ENCODE measurements at regions not wholly inside any gene's neighbourhood (a gene's known extent, or its start where the extent isn't known, plus 50 kb on each side); places are given as distances from the start of the nearest gene placed in this dataset.

DNA sequence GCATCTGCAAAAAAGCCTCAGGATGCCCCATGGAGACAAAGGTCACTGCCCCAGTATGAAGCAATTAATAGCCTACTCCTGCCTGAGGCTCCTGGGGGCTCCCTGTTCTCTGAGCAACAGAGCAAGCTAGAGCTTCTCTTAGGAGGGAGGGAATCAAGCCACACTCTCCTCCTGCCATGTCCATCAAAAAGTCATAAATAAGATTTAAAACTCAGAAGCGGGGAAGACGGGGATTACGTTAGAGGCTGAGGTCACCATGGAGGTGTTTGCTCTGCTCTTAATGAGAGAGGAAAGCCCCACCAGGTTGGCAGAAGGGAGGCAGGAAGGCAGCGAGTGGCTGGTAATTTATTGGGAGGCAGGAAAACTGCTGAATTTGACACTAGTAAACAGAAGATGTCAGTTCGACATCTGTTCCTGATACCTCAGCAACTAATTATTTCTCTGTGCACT is 98.4 kb upstream of the TNR start:
- Histone ChIP-seq H3K27ac (ENCODE audit: low read depth in 1 of 2, low read length in 1 of 2) (no peak overlapping the region), H3K36me3 (ENCODE audit: control insufficient read depth in 4 of 4, insufficient read depth in 4 of 4, low read length in 4 of 4) (no peaks in the 10 kb centered on the region), H3K27me3 (ENCODE audit: control insufficient read depth in 3 of 3, insufficient read depth in 3 of 3, low read length in 2 of 3) (peaks cover 0 to 5% (median 0%) of the 10 kb centered on the region in 3 donors), H3K9me3 (ENCODE audit: control insufficient read depth in 4 of 4, insufficient read depth in 3 of 4, low read length in 3 of 4) (no peaks in the 10 kb centered on the region), H3K9ac (ENCODE audit: insufficient read depth in 1 of 2, low read length in 2 of 2) (no peak overlapping the region), H3K4me3 (no peak overlapping the region), H3K4me1 (ENCODE audit: control insufficient read depth in 5 of 5, insufficient read depth in 5 of 5, low read length in 5 of 5) (peaks cover 0 to 3% (median 3%) of the 10 kb centered on the region in 5 donors)
- DNase-seq (peak in 1 of 3 donors; percentile 34), ATAC-seq (ENCODE audit: insufficient read depth, low FRiP score) (no peak)
- TF ChIP-seq, protein P1, sequence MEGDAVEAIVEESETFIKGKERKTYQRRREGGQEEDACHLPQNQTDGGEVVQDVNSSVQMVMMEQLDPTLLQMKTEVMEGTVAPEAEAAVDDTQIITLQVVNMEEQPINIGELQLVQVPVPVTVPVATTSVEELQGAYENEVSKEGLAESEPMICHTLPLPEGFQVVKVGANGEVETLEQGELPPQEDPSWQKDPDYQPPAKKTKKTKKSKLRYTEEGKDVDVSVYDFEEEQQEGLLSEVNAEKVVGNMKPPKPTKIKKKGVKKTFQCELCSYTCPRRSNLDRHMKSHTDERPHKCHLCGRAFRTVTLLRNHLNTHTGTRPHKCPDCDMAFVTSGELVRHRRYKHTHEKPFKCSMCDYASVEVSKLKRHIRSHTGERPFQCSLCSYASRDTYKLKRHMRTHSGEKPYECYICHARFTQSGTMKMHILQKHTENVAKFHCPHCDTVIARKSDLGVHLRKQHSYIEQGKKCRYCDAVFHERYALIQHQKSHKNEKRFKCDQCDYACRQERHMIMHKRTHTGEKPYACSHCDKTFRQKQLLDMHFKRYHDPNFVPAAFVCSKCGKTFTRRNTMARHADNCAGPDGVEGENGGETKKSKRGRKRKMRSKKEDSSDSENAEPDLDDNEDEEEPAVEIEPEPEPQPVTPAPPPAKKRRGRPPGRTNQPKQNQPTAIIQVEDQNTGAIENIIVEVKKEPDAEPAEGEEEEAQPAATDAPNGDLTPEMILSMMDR (IDR thresholded peaks at IDR 0.05; ENCODE audit: control extremely low read depth, extremely low read depth) = no peak
- 61 to 84% methylated on average over 5 of the region's 5 CpGs for WGBS, 2 donors

DNA sequence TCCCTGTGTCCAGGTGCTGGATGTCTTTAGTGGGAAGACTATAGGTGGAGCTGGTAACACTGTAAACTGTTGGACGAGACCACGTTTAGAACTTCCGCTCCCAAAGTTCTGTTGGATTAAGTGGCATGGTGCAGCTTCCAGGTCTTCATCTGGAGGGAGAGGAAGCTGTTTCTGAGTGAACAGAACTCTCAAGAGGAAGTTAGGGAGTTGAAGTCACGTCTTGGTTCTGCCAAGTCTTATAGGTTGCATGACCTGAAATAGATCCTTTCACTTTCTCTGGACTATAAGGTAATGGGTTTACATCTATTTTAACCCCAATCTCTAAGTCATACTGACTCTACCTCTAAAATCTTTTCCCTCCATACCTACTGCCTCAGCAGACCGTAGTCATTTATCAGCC is 97.4 kb upstream of the TNR start:
- H3K4me3 ChIP-seq = no peak overlapping the region
- ATAC-seq (ENCODE audit: insufficient read depth, low FRiP score) = no peak
- no peak overlapping the region for H3K27ac ChIP-seq (ENCODE audit: low read depth in 1 of 2, low read length in 1 of 2)
- TF ChIP-seq, protein P1 (IDR thresholded peaks at IDR 0.05; ENCODE audit: control extremely low read depth, extremely low read depth) = no peak
- no peak overlapping the region for H3K9ac ChIP-seq (ENCODE audit: insufficient read depth in 1 of 2, low read length in 2 of 2)
- peaks cover 0 to 3% (median 3%) of the 10 kb centered on the region in 5 donors for H3K4me1 ChIP-seq (ENCODE audit: control insufficient read depth in 5 of 5, insufficient read depth in 5 of 5, low read length in 5 of 5)
- H3K9me3 ChIP-seq (ENCODE audit: control insufficient read depth in 4 of 4, insufficient read depth in 3 of 4, low read length in 3 of 4) = no peaks in the 10 kb centered on the region
- no peak for DNase-seq
- H3K36me3 ChIP-seq (ENCODE audit: control insufficient read depth in 4 of 4, insufficient read depth in 4 of 4, low read length in 4 of 4) = no peaks in the 10 kb centered on the region
- peaks cover 0 to 5% (median 0%) of the 10 kb centered on the region in 3 donors for H3K27me3 ChIP-seq (ENCODE audit: control insufficient read depth in 3 of 3, insufficient read depth in 3 of 3, low read length in 2 of 3)
- 63 to 67% methylated on average over 5 of the region's 5 CpGs for WGBS, 2 donors

DNA sequence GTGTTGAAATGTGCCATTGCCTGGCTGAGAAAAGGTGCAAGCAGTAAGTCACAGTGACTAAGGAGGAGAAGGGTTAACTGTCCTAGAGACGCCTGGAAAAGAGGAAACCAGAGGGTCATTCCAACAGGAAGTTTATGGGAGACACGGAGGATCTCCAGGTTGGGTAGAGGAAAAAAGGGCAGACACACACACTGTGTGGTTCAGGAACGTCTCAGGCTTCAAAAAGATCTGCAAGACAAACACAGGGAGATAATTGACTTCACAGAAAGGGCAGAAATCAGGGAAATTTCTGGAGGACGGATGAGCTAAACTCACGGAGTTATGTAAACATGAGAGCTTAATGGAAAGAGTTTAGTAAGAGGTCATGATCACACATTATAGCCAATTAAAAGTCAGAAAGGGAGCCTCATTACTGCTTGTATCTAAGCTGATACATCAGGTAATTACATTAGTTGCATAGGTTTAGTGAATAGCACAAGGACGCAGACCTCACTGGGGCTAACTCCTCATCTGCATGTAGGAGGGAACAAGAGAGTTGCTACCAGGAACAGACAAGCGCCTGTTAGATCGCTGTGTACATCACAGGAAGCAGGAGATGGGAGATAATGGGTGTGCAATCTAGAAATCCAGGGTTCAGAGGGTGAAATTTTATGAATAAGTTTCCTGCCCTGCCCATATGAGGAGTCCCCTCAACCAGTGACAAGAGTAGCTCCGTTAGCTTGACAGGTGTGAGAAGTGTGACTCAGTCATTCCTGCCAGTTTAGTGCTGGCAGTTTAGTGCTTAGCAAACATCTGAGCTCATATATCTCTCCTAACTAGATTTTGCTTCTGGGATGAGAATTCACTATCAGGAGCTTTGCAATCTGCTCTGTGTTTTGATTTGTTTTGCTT is 96.6 kb upstream of the TNR start:
- H3K4me3 ChIP-seq = no peak overlapping the region
- ATAC-seq (ENCODE audit: insufficient read depth, low FRiP score) (no peak), DNase-seq (peak in 1 of 3 donors; percentile 29)
- TF ChIP-seq, protein P1 (IDR thresholded peaks at IDR 0.05; ENCODE audit: control extremely low read depth, extremely low read depth) = no peak
- no peaks in the 10 kb centered on the region for H3K36me3 ChIP-seq (ENCODE audit: control insufficient read depth in 4 of 4, insufficient read depth in 4 of 4, low read length in 4 of 4)
- no peak overlapping the region for H3K27ac ChIP-seq (ENCODE audit: low read depth in 1 of 2, low read length in 1 of 2)
- 16 to 33% methylated on average over 9 of the region's 9 CpGs for WGBS, 2 donors
- H3K27me3 ChIP-seq (ENCODE audit: control insufficient read depth in 3 of 3, insufficient read depth in 3 of 3, low read length in 2 of 3) = peaks cover 0 to 5% (median 0%) of the 10 kb centered on the region in 3 donors
- H3K9me3 ChIP-seq (ENCODE audit: control insufficient read depth in 4 of 4, insufficient read depth in 3 of 4, low read length in 3 of 4) = no peaks in the 10 kb centered on the region
- H3K9ac ChIP-seq (ENCODE audit: insufficient read depth in 1 of 2, low read length in 2 of 2) = no peak overlapping the region
- H3K4me1 ChIP-seq (ENCODE audit: control insufficient read depth in 5 of 5, insufficient read depth in 5 of 5, low read length in 5 of 5) = peaks cover 0 to 3% (median 3%) of the 10 kb centered on the region in 5 donors

All from lung (tissue), 11 donors.